IPS DF 6.9 (cell line): ENCODE measurements at regions not wholly inside any gene's neighbourhood (a gene's known extent, or its start where the extent isn't known, plus 50 kb on each side); places are given as distances from the start of the nearest gene placed in this dataset.

Experiments used
- DNase-seq: peaks from one replicate; pipeline ENCODE4 v3.0.0-alpha.2; 2013; ENCODE audit warnings: low read depth, low spot score
- H3K27ac ChIP-seq: one replicate; pipeline ENCODE4 v1.5.1; 2013; ENCODE audit warnings: low read length, control low read depth
- H3K27me3 ChIP-seq: 2 replicates; pipeline ENCODE4 v1.6.1; 2013; ENCODE audit warnings: mild to moderate bottlenecking, low read length; ENCODE audit not compliant: control insufficient read depth, insufficient read depth
- H3K36me3 ChIP-seq: 2 replicates; pipeline ENCODE4 v1.6.1; 2013; ENCODE audit warnings: low read length; ENCODE audit not compliant: control insufficient read depth, insufficient read depth
- H3K4me1 ChIP-seq: 2 replicates; pipeline ENCODE4 v1.6.1; 2013; ENCODE audit warnings: low read length; ENCODE audit not compliant: control insufficient read depth, insufficient read depth
- H3K4me3 ChIP-seq: 2 replicates; pipeline ENCODE4 v1.5.1; 2013; ENCODE audit warnings: mild to moderate bottlenecking, low read length
- H3K9me3 ChIP-seq: 2 replicates; pipeline ENCODE4 v1.6.1; 2013; ENCODE audit warnings: low read length, inconsistent platforms; ENCODE audit not compliant: control insufficient read depth, insufficient read depth
- WGBS: extraction: QIAGEN DNeasy Blood & Tissue Kit; methylation state at CpG from one replicate; pipeline ENCODE4 v1.1.7; 2013; ENCODE audit warnings: mixed read lengths, missing lambda C conversion rate; ENCODE audit not compliant: insufficient read length, insufficient coverage; 5-methylcytosine and 5-hydroxymethylcytosine counted together

- Histone ChIP-seq H3K27ac (no peak overlapping the region), H3K4me1 (no peaks in the 10 kb centered on the region), H3K27me3 (no peaks in the 10 kb centered on the region), H3K36me3 (no peaks in the 10 kb centered on the region), H3K4me3 (no peak overlapping the region), H3K9me3 (no peaks in the 10 kb centered on the region)
- DNase-seq, result no peak
Observed at GRCh38 chr9:30746589-30746988, 1637.9 kb upstream of the ACO1 start.

GRCh38 chr9:30757723-30758122, 1626.7 kb upstream of the ACO1 start:
- DNase-seq, result no peak
- Histone ChIP-seq H3K4me1 (no peaks in the 10 kb centered on the region), H3K27ac (no peak overlapping the region), H3K4me3 (no peak overlapping the region), H3K36me3 (no peaks in the 10 kb centered on the region), H3K9me3 (no peaks in the 10 kb centered on the region; the same call in 1 of the 2 replicates), H3K27me3 (no peaks in the 10 kb centered on the region)
- WGBS, result no CpG with 5 or more reads among the region's 8 CpGs

GRCh38 chr9:30758726-30759446, 1625.6 kb upstream of the ACO1 start:
- Histone ChIP-seq H3K36me3 (no peaks in the 10 kb centered on the region), H3K4me3 (no peak overlapping the region), H3K27me3 (no peaks in the 10 kb centered on the region), H3K4me1 (no peaks in the 10 kb centered on the region), H3K27ac (no peak overlapping the region), H3K9me3 (no peaks in the 10 kb centered on the region; the same call in 1 of the 2 replicates)
- DNase-seq, result no peak
- WGBS, result no CpG with 5 or more reads among the region's 24 CpGs

GRCh38 chr9:30765318-30765717, 1619.1 kb upstream of the ACO1 start:
- H3K27me3 ChIP-seq, result no peaks in the 10 kb centered on the region
- no peak overlapping the region for H3K4me3 ChIP-seq
- WGBS, result no CpG with 5 or more reads among the region's 2 CpGs
- H3K36me3 ChIP-seq, result no peaks in the 10 kb centered on the region
- no peaks in the 10 kb centered on the region for H3K4me1 ChIP-seq
- no peaks in the 10 kb centered on the region; the same call in 1 of the 2 replicates for H3K9me3 ChIP-seq
- H3K27ac ChIP-seq, result no peak overlapping the region
- no peak for DNase-seq

GRCh38 chr9:30771163-30771708, 1613.2 kb upstream of the ACO1 start:
- Histone ChIP-seq H3K27me3 (no peaks in the 10 kb centered on the region), H3K4me1 (no peaks in the 10 kb centered on the region), H3K4me3 (no peak overlapping the region), H3K27ac (no peak overlapping the region), H3K9me3 (no peaks in the 10 kb centered on the region), H3K36me3 (no peaks in the 10 kb centered on the region)
- no peak for DNase-seq

GRCh38 chr9:30771760-30772159, 1612.7 kb upstream of the ACO1 start:
- H3K36me3 ChIP-seq, result no peaks in the 10 kb centered on the region
- H3K4me3 ChIP-seq, result no peak overlapping the region
- no peaks in the 10 kb centered on the region for H3K27me3 ChIP-seq
- no peak for DNase-seq
- H3K27ac ChIP-seq, result no peak overlapping the region
- no CpG with 5 or more reads among the region's 2 CpGs for WGBS
- H3K9me3 ChIP-seq, result no peaks in the 10 kb centered on the region
- H3K4me1 ChIP-seq, result no peaks in the 10 kb centered on the region

- no peaks in the 10 kb centered on the region for H3K4me1 ChIP-seq
- H3K4me3 ChIP-seq, result no peak overlapping the region
- no peak overlapping the region for H3K27ac ChIP-seq
- no peak for DNase-seq
- WGBS, result no CpG with 5 or more reads among the region's 10 CpGs
- no peaks in the 10 kb centered on the region for H3K36me3 ChIP-seq
- H3K27me3 ChIP-seq, result no peaks in the 10 kb centered on the region
- H3K9me3 ChIP-seq, result no peaks in the 10 kb centered on the region
Observed at GRCh38 chr9:30773427-30773826, 1611.0 kb upstream of the ACO1 start.

- H3K9me3 ChIP-seq, result no peaks in the 10 kb centered on the region
- H3K27me3 ChIP-seq, result no peaks in the 10 kb centered on the region
- H3K27ac ChIP-seq, result no peak overlapping the region
- peak; percentile 81 for DNase-seq
- H3K36me3 ChIP-seq, result no peaks in the 10 kb centered on the region
- no peaks in the 10 kb centered on the region for H3K4me1 ChIP-seq
- H3K4me3 ChIP-seq, result no peak overlapping the region
- WGBS, result no CpG with 5 or more reads among the region's 17 CpGs
Observed at GRCh38 chr9:30774326-30774725, 1610.1 kb upstream of the ACO1 start.

GRCh38 chr9:30775236-30775635, 1609.2 kb upstream of the ACO1 start:
- no peak overlapping the region for H3K4me3 ChIP-seq
- no peak for DNase-seq
- no peaks in the 10 kb centered on the region for H3K9me3 ChIP-seq
- no peaks in the 10 kb centered on the region for H3K27me3 ChIP-seq
- H3K36me3 ChIP-seq, result no peaks in the 10 kb centered on the region
- no peaks in the 10 kb centered on the region for H3K4me1 ChIP-seq
- no peak overlapping the region for H3K27ac ChIP-seq
- WGBS, result no CpG with 5 or more reads among the region's 1 CpG

GRCh38 chr9:30796764-30797163, 1587.7 kb upstream of the ACO1 start:
- Histone ChIP-seq H3K9me3 (no peaks in the 10 kb centered on the region), H3K27me3 (no peaks in the 10 kb centered on the region), H3K27ac (no peak overlapping the region), H3K4me1 (no peaks in the 10 kb centered on the region), H3K36me3 (no peaks in the 10 kb centered on the region), H3K4me3 (no peak overlapping the region)
- no CpG with 5 or more reads among the region's 1 CpG for whole genome bisulfite sequencing
- DNase-seq, result no peak

- H3K36me3 ChIP-seq, result no peaks in the 10 kb centered on the region
- H3K4me1 ChIP-seq, result no peaks in the 10 kb centered on the region
- H3K9me3 ChIP-seq, result no peaks in the 10 kb centered on the region
- no peak overlapping the region for H3K27ac ChIP-seq
- WGBS, result no CpG with 5 or more reads among the region's 21 CpGs
- no peak overlapping the region for H3K4me3 ChIP-seq
- H3K27me3 ChIP-seq, result no peaks in the 10 kb centered on the region
- DNase-seq, result no peak
Observed at GRCh38 chr9:30799527-30800101, 1584.8 kb upstream of the ACO1 start.
